Osteocyte (in vitro differentiated cells): ENCODE measurements at regions not wholly inside any gene's neighbourhood (a gene's known extent, or its start where the extent isn't known, plus 50 kb on each side); places are given as distances from the start of the nearest gene placed in this dataset.
"Not testable (repeated sequence)": the region's sequence is repeated elsewhere in the genome, so short reads cannot be mapped to it uniquely, and the experiment has no call there.

Experiments
- DNase-seq: peaks from one replicate; pipeline ENCODE4 v3.0.0; 2021; ENCODE audit warnings: mixed read lengths; ENCODE audit not compliant: unreplicated experiment; ENCODE audit errors: extremely low spot score
- H3K27ac Mint-ChIP-seq: one replicate; pipeline ENCODE4 v1.8.0; 2021; ENCODE audit warnings: mild to moderate bottlenecking, mixed read lengths; ENCODE audit not compliant: unreplicated experiment
- H3K27me3 Mint-ChIP-seq: one replicate; pipeline ENCODE4 v1.8.0; 2021; ENCODE audit warnings: mixed read lengths; ENCODE audit not compliant: unreplicated experiment
- H3K36me3 Mint-ChIP-seq: one replicate; pipeline ENCODE4 v1.8.0; 2021; ENCODE audit warnings: mixed read lengths; ENCODE audit not compliant: unreplicated experiment
- H3K4me1 Mint-ChIP-seq: one replicate; pipeline ENCODE4 v1.8.0; 2021; ENCODE audit warnings: mixed read lengths; ENCODE audit not compliant: unreplicated experiment
- H3K4me3 Mint-ChIP-seq: one replicate; pipeline ENCODE4 v1.8.0; 2021; ENCODE audit warnings: mild to moderate bottlenecking, moderate library complexity, mixed read lengths; ENCODE audit not compliant: unreplicated experiment
- H3K9me3 Mint-ChIP-seq: one replicate; pipeline ENCODE4 v1.8.0; 2021; ENCODE audit warnings: mixed read lengths; ENCODE audit not compliant: unreplicated experiment

- H3K27ac Mint-ChIP-seq, H3K36me3 Mint-ChIP-seq, H3K9me3 Mint-ChIP-seq, DNase-seq, H3K27me3 Mint-ChIP-seq, H3K4me3 Mint-ChIP-seq: not testable (repeated sequence)
- H3K4me1 Mint-ChIP-seq: peaks cover 25% of the 10 kb centered on the region
Observed at GRCh38 chr9:66781240-66781639, 119.3 kb upstream of the ZNF658 start.

- H3K36me3 Mint-ChIP-seq, DNase-seq, H3K27ac Mint-ChIP-seq, H3K27me3 Mint-ChIP-seq, H3K9me3 Mint-ChIP-seq, H3K4me3 Mint-ChIP-seq: not testable (repeated sequence)
- H3K4me1 Mint-ChIP-seq: peaks cover 25% of the 10 kb centered on the region
Observed at GRCh38 chr9:66782010-66782409, 118.5 kb upstream of the ZNF658 start.

DNA sequence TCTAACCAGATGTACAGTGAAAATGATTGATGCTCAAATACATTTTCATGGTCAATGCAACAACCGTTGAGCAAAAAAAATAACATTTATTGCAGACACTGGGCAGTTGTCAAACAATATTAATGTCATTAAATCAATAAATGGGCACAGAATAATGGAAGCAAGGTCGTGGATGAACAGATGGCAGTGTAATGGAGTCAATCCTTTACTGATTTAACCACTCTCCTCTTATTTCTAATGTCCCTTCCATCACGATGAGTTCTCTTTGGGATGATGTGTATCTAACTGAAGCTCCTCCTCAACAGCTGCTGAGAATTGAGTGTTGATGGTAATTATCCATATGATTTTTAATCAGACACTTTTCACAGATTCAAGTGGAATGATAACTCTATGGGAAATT lies 114.9 kb upstream of the ZNF658 start:
- H3K27me3 Mint-ChIP-seq, H3K36me3 Mint-ChIP-seq, DNase-seq, H3K27ac Mint-ChIP-seq, H3K9me3 Mint-ChIP-seq, H3K4me3 Mint-ChIP-seq: not testable (repeated sequence)
- H3K4me1 Mint-ChIP-seq: peaks cover 25% of the 10 kb centered on the region

DNA sequence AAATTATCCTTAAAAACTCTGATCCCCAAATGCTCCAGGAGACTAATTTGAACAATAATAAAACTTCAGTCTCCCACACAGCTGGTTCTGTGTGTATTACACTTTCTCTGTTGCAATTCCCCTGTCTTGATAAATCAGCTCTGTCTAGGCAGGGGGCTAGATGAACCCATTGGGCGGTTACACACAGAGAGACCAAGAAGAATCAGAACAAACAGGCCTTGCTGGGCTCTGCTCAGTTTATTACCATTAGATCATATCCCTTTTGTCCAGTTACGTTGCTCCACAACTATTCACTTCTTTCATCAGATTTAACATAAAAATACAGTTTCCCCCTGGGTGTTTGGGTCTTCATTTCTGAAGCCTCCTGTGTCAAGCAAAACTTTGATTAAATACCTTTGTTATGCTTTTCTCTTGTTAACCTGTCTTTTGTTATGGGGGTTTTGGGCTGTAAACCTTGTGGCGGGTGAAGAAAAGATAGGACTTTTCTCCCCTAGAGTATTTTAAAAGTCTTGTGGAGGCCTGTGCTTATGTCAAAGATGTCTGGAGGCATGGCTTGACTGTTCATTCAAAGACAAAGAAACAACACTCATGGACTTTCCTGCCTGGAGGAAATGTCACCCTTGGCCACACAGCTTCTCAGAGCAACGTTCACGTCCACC lies 109.3 kb upstream of the ZNF658 start:
- not testable (repeated sequence) for H3K27ac Mint-ChIP-seq, H3K9me3 Mint-ChIP-seq, H3K4me3 Mint-ChIP-seq, DNase-seq, H3K27me3 Mint-ChIP-seq, H3K36me3 Mint-ChIP-seq, H3K4me1 Mint-ChIP-seq

DNA sequence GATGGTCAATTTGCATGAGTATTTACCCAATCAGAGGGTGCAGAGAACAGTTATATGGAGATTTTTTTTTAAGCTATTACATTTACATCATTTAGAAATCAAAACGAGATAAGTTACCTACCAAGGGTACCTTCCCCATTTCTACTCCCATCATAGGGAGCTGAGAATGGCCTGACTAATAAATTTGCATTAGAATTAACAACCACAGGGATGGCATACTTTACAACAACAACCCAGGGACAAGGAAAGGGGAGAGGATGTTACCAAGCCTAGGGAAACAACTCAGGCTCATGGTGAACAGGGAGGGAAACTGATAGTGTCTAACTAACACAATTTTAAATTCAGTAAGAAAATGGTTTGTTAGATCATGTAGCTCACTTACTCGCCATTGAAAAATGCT lies 105.8 kb upstream of the ZNF658 start:
- H3K36me3 Mint-ChIP-seq, DNase-seq, H3K9me3 Mint-ChIP-seq, H3K4me3 Mint-ChIP-seq, H3K27ac Mint-ChIP-seq, H3K27me3 Mint-ChIP-seq, H3K4me1 Mint-ChIP-seq: not testable (repeated sequence)

GRCh38 chr9:66795723-66796503 lies 104.6 kb upstream of the ZNF658 start:
- H3K9me3 Mint-ChIP-seq, H3K4me1 Mint-ChIP-seq: not testable (repeated sequence)

DNA sequence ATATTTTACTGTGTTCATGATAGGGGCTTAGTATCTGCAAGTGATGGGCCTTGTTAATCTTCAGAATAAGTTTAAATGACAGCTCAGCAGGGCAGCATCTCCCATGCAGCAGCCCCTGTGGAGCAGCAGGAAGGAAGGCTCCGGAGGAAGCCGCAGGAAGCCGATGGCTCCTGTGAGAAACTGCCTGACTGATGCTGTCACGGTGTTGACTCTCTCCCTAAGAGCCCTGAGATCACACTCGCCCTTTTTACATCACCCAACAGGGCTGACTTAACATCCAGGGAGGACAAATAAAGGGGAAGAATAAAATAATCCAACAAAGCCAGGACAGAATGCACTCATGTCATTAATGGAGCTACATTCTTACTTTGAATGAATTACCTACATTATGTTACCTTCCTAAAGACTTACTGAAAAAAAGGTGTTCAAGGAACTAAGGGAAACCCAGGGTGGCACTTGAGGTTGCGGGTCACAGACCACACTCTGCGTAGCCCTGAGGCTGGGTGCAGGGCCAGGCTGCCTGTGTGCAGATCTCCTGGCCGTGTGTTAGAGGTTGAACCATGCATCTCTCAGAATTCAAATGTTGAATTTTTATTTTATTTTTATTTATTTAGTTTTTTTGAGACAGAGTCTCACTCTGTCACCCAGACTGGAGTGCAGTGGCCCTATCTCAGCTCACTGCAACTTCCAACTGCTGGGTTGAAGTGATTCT lies 102.5 kb upstream of the ZNF658 start:
- not testable (repeated sequence) for DNase-seq, H3K9me3 Mint-ChIP-seq, H3K4me3 Mint-ChIP-seq

More at GRCh38 chr9:66795723-66796503, 104.6 kb upstream of the ZNF658 start:
- H3K27me3 Mint-ChIP-seq, H3K4me3 Mint-ChIP-seq, DNase-seq, H3K27ac Mint-ChIP-seq, H3K36me3 Mint-ChIP-seq: not testable (repeated sequence)

DNA sequence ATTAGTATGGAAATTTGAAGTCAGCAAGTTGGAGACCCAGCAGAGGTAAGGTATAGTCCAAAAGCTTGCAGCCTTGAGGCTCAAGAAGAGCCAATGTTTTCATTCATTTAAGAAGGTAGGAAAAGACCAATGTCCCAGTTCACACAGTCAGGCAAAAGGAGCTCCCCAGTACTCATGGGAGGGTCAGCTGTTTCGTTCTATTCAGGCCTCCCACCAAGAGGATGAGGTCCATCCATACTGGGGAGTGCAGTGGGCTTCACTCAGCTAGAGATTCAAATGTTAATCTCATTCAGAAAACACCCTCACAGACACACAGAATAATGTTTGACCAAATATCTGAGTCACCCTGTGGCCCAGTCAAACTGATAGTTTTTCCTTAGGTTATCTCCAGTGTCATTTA lies 96.9 kb upstream of the ZNF658 start:
- H3K27me3 Mint-ChIP-seq: not testable (repeated sequence)

More for the DNA sequence above, 102.5 kb upstream of the ZNF658 start:
- H3K27me3 Mint-ChIP-seq, H3K36me3 Mint-ChIP-seq, H3K4me1 Mint-ChIP-seq: not testable (repeated sequence)
- H3K27ac Mint-ChIP-seq: peak overlapping the region; percentile 36

GRCh38 chr9:66810247-66810646 lies 90.3 kb upstream of the ZNF658 start:
- peaks cover 10% of the 10 kb centered on the region for H3K4me1 Mint-ChIP-seq
- not testable (repeated sequence) for H3K36me3 Mint-ChIP-seq, DNase-seq, H3K27me3 Mint-ChIP-seq, H3K27ac Mint-ChIP-seq, H3K4me3 Mint-ChIP-seq, H3K9me3 Mint-ChIP-seq

More for the DNA sequence above, 96.9 kb upstream of the ZNF658 start:
- DNase-seq, H3K4me1 Mint-ChIP-seq, H3K4me3 Mint-ChIP-seq, H3K36me3 Mint-ChIP-seq, H3K9me3 Mint-ChIP-seq, H3K27ac Mint-ChIP-seq: not testable (repeated sequence)

GRCh38 chr9:66812367-66812766 lies 88.2 kb upstream of the ZNF658 start:
- H3K4me3 Mint-ChIP-seq, H3K36me3 Mint-ChIP-seq, H3K27ac Mint-ChIP-seq, H3K27me3 Mint-ChIP-seq, H3K9me3 Mint-ChIP-seq, DNase-seq: not testable (repeated sequence)
- peaks cover 10% of the 10 kb centered on the region for H3K4me1 Mint-ChIP-seq

GRCh38 chr9:66812967-66813366 lies 87.6 kb upstream of the ZNF658 start:
- not testable (repeated sequence) for H3K9me3 Mint-ChIP-seq, H3K4me1 Mint-ChIP-seq, H3K27ac Mint-ChIP-seq, H3K27me3 Mint-ChIP-seq, H3K36me3 Mint-ChIP-seq, H3K4me3 Mint-ChIP-seq, DNase-seq

DNA sequence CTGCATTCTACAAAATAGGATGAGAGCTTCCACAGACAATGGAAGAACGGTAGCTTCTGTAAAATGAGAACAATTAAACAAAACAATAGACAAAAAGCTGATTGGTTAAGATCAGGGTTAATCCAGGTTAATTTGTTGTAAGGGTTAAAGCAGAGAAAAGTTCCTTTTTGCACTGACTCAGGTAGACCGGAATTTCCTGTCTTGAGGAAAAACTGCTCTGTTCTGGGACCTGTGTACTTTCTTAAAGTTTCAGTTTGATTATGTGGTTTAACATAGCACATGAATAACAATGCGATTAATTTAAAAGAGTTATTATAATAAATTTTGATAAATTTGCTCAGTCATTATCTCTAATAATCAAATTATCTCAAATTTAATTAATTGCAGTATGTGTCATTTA lies 86.5 kb upstream of the ZNF658 start:
- not testable (repeated sequence) for H3K4me1 Mint-ChIP-seq, H3K36me3 Mint-ChIP-seq, H3K27ac Mint-ChIP-seq, H3K9me3 Mint-ChIP-seq, H3K4me3 Mint-ChIP-seq, H3K27me3 Mint-ChIP-seq, DNase-seq
